Pancreas (tissue), 10 donors: ENCODE measurements at regions not wholly inside any gene's neighbourhood (a gene's known extent, or its start where the extent isn't known, plus 50 kb on each side); places are given as distances from the start of the nearest gene placed in this dataset.
"Not testable (repeated sequence)": the region's sequence is repeated elsewhere in the genome, so short reads cannot be mapped to it uniquely, and the experiment has no call there.

Source experiments
- ATAC-seq, 4 donors: fragments of 200-7000 bp; cut with Tn5 transposase; one replicate each; pipeline versions ENCODE4 v1.8.0 to v1.9.1; 2020; ENCODE audit warnings: mild to moderate bottlenecking in 4 of 4, moderate library complexity in 4 of 4
- DNase-seq, 6 donors: peaks; one replicate each; pipeline ENCODE4 v3.0.0-alpha.2; 2020
- FAIRE-seq: peaks from 2 replicates; lab custom pipeline; 2012; peaks lifted over from hg19 to GRCh38; lab: Jason Lieb, UNC
- H3K27ac ChIP-seq, 4 donors: fragments of 200-600 bp; sonication (generic); 1 replicate in 3 of 4; 2 replicates in 1 of 4; pipeline versions ENCODE4 v1.5.0 to v1.8.0; 2020
- H3K27me3 ChIP-seq, 4 donors: fragments of 200-600 bp; one replicate each; pipeline ENCODE4 v1.8.0; 2021
- H3K36me3 ChIP-seq, 3 donors: fragments of 200-600 bp; sonication (generic) in 1 of 3; one replicate each; pipeline versions ENCODE4 v1.5.0 to v1.8.0; 2020 to 2021
- H3K4me1 ChIP-seq, 3 donors: fragments of 200-600 bp; one replicate each; pipeline ENCODE4 v1.8.0; 2021
- H3K4me3 ChIP-seq, 4 donors: fragments of 200-600 bp; sonication (generic) in 2 of 4; one replicate each; pipeline versions ENCODE4 v1.5.0 to v1.8.0; 2020 to 2021
- H3K9me3 ChIP-seq, 4 donors: fragments of 200-600 bp; one replicate each; pipeline ENCODE4 v1.8.0; 2021
- CTCF ChIP-seq, 4 donors: fragments of 200-600 bp; sonication (generic) in 3 of 4; IDR thresholded peaks; one replicate each; pipeline versions ENCODE4 v1.5.0 to v1.8.0; 2021; ENCODE audit warnings: antibody characterized with exemption in 4 of 4
- WGBS, 2 donors: extraction: QIAGEN DNeasy Blood & Tissue Kit; methylation state at CpG; one replicate each; pipeline ENCODE4 v1.1.7; 2013; 5-methylcytosine and 5-hydroxymethylcytosine counted together
- intact Hi-C, 3 donors: fragments of 100-400 bp; cut with DNase I; formaldehyde crosslinking; loops; one replicate each; pipeline versions ENCODE4 v1.11.1 to v1.14.2; 2022
- donor health status: healthy with polysubstance abuse.
- donor health status: DM: no; HTN: no; CAD: no; lungs with moderate emphysema.
- donor health status: DM: no; HTN: no; CAD: no.
- donor health status: control.
- donor health status: control.
- donor health status: Bipolar disorder and iron deficiency.
- donor health status: DM: yes; HTN: yes; CAD: no.
- donor health status: DM: no; HTN: no; CAD: no.
- donor health status: DM: no; HTN: no; CAD: no.
- donor health status: DM: yes; HTN: yes; CAD: no.

GRCh38 chr11:16587670-16588069 lies 150.8 kb upstream of the C11orf58 start:
- FAIRE-seq: no peak
- H3K4me3 ChIP-seq: no peak overlapping the region
- 8% methylated on average over 1 of the region's 1 CpG for WGBS, 2 donors
- no peaks in the 10 kb centered on the region for H3K36me3 ChIP-seq
- peak; percentile 31 to 85 (median 58) for ATAC-seq
- peak in 1 of 6 donors; percentile 34 for DNase-seq
- no peaks in the 10 kb centered on the region for H3K27me3 ChIP-seq
- H3K4me1 ChIP-seq: no peaks in the 10 kb centered on the region
- no peak for TF ChIP-seq CTCF (IDR thresholded peaks at IDR 0.05)
- H3K9me3 ChIP-seq: no peaks in the 10 kb centered on the region
- no peak overlapping the region for H3K27ac ChIP-seq
- intact Hi-C loops: no loop called here

GRCh38 chr11:16584569-16584968 lies 153.9 kb upstream of the C11orf58 start:
- Histone ChIP-seq H3K27me3 (no peaks in the 10 kb centered on the region), H3K4me1 (no peaks in the 10 kb centered on the region), H3K4me3 (no peak overlapping the region), H3K27ac (no peak overlapping the region), H3K9me3 (no peaks in the 10 kb centered on the region), H3K36me3 (no peaks in the 10 kb centered on the region)
- TF ChIP-seq CTCF (IDR thresholded peaks at IDR 0.05): no peak
- FAIRE-seq (no peak), ATAC-seq (no peak), DNase-seq (no peak)
- intact Hi-C loops: no loop called here
- 84 to 94% methylated on average over 2 of the region's 2 CpGs for WGBS, 2 donors

DNA sequence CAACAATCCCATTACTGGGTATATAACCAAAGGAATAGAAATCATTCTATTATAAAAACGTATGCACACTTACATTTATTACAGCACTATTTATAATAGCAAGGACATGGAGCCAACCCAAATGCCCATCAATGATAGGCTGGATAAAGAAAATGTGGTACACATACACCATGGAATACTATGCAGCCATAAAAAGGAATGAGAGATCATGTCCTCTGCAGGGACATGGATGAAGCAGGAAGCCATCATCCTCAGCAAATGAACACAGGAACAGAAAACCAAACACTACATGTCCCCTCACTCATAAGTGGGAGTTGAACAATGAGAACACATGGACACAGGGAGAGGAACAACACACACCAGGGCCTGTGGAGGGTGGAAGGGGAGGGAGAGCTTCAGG lies 157.4 kb upstream of the C11orf58 start:
- FAIRE-seq, DNase-seq, H3K4me3 ChIP-seq, H3K36me3 ChIP-seq, H3K27me3 ChIP-seq, H3K9me3 ChIP-seq, intact Hi-C loops, ATAC-seq, H3K4me1 ChIP-seq, H3K27ac ChIP-seq: not testable (repeated sequence)
- 64 to 69% methylated on average over 1 of the region's 1 CpG for WGBS, 2 donors

DNA sequence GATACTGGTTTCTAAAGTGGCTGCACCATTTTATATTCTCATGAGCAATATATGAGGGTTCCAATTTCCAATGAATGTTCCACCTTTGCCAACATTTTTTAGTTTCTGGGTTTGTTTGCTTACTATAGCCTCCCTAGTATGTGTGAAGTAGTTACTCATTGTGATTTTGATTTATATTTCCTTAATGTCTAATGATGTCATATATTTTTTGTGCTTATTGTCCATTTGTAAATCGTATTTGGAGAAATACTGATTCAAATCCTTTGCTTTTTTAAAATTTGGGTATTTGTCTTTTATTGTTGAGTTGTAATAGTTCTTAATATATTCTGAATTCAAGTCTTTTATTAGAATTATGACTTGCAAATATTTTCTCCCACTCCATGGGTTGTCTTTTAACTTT lies 161.0 kb upstream of the C11orf58 start:
- H3K9me3 ChIP-seq: no peaks in the 10 kb centered on the region
- intact Hi-C loops: no loop called here
- ATAC-seq (no peak), DNase-seq (no peak), FAIRE-seq (no peak)
- no peak overlapping the region for H3K4me3 ChIP-seq
- no peak overlapping the region for H3K27ac ChIP-seq
- WGBS, 2 donors: 76 to 80% methylated on average over 1 of the region's 1 CpG
- H3K27me3 ChIP-seq: no peaks in the 10 kb centered on the region
- H3K4me1 ChIP-seq: peaks cover 0 to 9% (median 8%) of the 10 kb centered on the region in 3 donors
- H3K36me3 ChIP-seq: no peaks in the 10 kb centered on the region
- no peak for TF ChIP-seq CTCF (IDR thresholded peaks at IDR 0.05)

- intact Hi-C loops, H3K9me3 ChIP-seq, H3K27ac ChIP-seq, H3K36me3 ChIP-seq, FAIRE-seq, H3K27me3 ChIP-seq, DNase-seq, H3K4me3 ChIP-seq, ATAC-seq, H3K4me1 ChIP-seq: not testable (repeated sequence)
- 86 to 90% methylated on average over 2 of the region's 2 CpGs for WGBS, 2 donors
Measured at GRCh38 chr11:16574889-16575288, 163.6 kb upstream of the C11orf58 start.

DNA sequence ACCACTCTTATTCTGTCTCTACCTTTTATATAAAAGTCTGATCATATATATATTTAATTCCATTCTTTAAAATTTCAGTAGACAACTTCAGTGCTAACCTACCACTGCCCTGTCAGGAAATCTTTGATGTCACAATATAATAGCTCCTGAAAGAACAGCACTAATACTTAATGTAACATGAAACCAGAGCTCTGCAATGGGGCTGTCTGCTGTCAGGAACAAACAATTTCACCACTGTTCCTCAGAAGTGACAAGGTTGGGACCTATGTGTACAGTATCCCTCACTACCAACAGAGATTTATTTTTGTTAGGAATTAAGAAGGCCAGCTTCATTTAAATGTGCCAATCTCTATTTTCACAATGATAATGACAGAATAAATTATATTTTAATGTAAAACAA lies 165.5 kb upstream of the C11orf58 start:
- Histone ChIP-seq H3K27me3 (no peaks in the 10 kb centered on the region), H3K4me1 (peaks cover 0 to 9% (median 8%) of the 10 kb centered on the region in 3 donors), H3K36me3 (no peaks in the 10 kb centered on the region), H3K9me3 (no peaks in the 10 kb centered on the region), H3K4me3 (no peak overlapping the region), H3K27ac (no peak overlapping the region)
- DNase-seq (no peak), ATAC-seq (peak in 3 of 4 donors; percentile 47 to 59 (median 55)), FAIRE-seq (no peak)
- TF ChIP-seq CTCF (IDR thresholded peaks at IDR 0.05): no peak
- intact Hi-C loops: no loop called here
